ENCODE measurements at regions not wholly inside any gene's neighbourhood (a gene's known extent, or its start where the extent isn't known, plus 50 kb on each side); places are given as distances from the start of the nearest gene placed in this dataset.

DNA sequence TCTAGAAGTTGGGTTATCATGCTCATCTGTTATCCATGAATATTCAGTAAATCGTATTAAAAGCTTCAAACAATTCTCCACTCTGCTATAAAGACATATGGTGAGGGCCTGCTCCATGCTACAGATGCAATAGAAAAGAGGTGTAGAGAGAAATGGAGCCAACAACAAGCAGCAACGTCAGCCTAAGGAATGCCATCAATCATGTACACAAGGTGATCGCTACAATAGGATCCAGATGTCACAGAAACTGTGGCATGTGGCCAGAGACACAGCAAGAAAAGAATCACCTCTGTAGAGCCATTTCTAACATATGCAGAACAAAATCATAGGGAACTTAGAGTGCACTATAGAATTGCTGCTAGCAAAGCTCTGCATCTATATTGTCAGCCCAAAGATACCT is 1188.1 kb downstream of the PCDH7 start:
- TF ChIP-seq, protein P1, sequence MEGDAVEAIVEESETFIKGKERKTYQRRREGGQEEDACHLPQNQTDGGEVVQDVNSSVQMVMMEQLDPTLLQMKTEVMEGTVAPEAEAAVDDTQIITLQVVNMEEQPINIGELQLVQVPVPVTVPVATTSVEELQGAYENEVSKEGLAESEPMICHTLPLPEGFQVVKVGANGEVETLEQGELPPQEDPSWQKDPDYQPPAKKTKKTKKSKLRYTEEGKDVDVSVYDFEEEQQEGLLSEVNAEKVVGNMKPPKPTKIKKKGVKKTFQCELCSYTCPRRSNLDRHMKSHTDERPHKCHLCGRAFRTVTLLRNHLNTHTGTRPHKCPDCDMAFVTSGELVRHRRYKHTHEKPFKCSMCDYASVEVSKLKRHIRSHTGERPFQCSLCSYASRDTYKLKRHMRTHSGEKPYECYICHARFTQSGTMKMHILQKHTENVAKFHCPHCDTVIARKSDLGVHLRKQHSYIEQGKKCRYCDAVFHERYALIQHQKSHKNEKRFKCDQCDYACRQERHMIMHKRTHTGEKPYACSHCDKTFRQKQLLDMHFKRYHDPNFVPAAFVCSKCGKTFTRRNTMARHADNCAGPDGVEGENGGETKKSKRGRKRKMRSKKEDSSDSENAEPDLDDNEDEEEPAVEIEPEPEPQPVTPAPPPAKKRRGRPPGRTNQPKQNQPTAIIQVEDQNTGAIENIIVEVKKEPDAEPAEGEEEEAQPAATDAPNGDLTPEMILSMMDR (IDR thresholded peaks at IDR 0.05 in 4 of 5, conservative IDR thresholded peaks at IDR 0.05 in 1 of 5), result no peak
- TF ChIP-seq POLR2A (IDR thresholded peaks at IDR 0.05), result no peak
